LNCAP (cell line): ENCODE measurements at regions not wholly inside any gene's neighbourhood (a gene's known extent, or its start where the extent isn't known, plus 50 kb on each side); places are given as distances from the start of the nearest gene placed in this dataset.
A peak's percentile ranks its signal among the peaks of the same experiment; 100 is the strongest.

Experiments used
- TF ChIP-seq, protein P1 (sequence below): fragments of 450-650 bp; IDR thresholded peaks from 2 replicates; pipeline ENCODE4 v1.5.1; 2017; ENCODE audit warnings: mild to moderate bottlenecking

GRCh38 chr4:11774346-11774745 is 345.7 kb upstream of the HS3ST1 start:
- TF ChIP-seq, protein P1, sequence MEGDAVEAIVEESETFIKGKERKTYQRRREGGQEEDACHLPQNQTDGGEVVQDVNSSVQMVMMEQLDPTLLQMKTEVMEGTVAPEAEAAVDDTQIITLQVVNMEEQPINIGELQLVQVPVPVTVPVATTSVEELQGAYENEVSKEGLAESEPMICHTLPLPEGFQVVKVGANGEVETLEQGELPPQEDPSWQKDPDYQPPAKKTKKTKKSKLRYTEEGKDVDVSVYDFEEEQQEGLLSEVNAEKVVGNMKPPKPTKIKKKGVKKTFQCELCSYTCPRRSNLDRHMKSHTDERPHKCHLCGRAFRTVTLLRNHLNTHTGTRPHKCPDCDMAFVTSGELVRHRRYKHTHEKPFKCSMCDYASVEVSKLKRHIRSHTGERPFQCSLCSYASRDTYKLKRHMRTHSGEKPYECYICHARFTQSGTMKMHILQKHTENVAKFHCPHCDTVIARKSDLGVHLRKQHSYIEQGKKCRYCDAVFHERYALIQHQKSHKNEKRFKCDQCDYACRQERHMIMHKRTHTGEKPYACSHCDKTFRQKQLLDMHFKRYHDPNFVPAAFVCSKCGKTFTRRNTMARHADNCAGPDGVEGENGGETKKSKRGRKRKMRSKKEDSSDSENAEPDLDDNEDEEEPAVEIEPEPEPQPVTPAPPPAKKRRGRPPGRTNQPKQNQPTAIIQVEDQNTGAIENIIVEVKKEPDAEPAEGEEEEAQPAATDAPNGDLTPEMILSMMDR = no peak

GRCh38 chr4:11773798-11774197 is 345.1 kb upstream of the HS3ST1 start:
- TF ChIP-seq, protein P1 = no peak

DNA sequence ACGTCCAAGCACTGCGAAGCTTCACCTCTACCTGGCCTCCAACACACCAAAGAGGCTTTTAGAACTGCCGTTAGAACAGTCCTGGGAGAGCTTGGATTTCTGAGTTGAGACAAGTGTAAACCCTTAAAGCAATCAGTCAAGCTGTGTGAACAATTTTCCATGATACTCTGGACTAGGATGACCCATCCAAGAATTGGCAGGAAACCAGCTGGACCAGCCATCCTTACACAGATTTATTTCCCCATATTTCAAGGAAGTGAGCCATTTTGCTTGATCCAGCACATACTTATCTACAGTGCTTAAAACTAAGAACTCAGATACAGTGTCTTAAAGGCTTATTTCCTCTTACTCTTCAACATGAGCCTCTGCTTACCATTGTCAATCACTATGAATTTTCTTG is 340.7 kb upstream of the HS3ST1 start:
- TF ChIP-seq, protein P1 = no peak

GRCh38 chr4:11768251-11768972 is 339.7 kb upstream of the HS3ST1 start:
- TF ChIP-seq, protein P1 = no peak

GRCh38 chr4:11765849-11766453 is 337.3 kb upstream of the HS3ST1 start:
- TF ChIP-seq, protein P1 = peak; percentile 87

DNA sequence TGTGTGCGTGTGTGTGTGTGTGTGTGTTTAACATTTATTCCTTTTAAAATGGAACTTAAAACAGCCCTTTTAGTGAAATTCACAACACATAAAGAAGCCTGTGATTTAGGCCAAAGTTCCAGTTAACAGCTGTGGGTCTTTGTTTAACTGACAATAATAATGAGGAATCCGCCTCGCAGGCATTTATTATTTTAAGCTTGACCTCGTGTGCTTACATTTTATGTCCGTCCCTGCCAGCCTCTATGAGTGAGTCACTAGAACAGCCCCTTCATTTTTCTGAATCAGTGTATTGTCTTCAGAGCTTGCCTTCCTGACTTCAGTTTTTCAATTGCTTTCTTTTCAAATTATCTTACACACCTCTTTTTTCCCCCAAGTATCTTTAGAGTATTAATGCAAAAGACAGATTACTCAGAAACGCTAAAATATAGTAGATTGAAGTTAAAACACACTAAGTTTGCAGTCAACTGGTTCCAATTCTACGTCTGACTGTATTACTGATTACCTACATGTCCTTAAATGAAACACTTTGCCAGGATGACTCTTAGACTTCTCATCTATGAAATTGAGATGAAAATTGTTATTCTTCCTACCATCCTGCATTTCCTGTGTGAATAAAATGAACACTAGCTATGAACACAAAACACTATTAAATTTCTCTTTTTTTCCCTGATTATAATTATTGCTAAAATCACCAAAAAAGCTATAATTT is 319.6 kb upstream of the HS3ST1 start:
- TF ChIP-seq, protein P1 = no peak

DNA sequence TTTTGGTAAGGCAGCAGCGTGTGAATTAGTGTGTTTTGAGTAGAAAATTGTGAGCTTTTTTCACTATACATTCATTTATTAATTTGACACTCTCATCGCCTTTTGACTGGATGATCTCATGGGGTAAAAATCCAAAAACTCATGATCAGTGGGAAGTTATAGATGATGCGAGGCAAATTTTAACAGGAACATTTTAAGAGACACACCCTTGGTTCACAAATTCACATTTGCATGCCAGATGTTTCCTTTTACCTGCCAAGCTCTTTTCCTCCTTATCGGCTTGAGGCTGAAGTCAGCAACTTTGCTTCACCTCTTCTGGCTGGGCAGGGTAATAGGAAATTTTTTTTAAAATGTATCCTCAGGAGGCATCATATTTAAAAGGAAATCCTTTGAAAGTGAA is 318.0 kb upstream of the HS3ST1 start:
- TF ChIP-seq, protein P1 = no peak
